ENCODE measurements at regions not wholly inside any gene's neighbourhood (a gene's known extent, or its start where the extent isn't known, plus 50 kb on each side); places are given as distances from the start of the nearest gene placed in this dataset.

GRCh38 chr6:11633741-11634509, 96.4 kb downstream of the TMEM170B start:
- no peak overlapping the region for H3K4ac ChIP-seq (replicated peaks; ENCODE audit: insufficient read length, low read depth, low read length)
- no peak overlapping the region for H3K23ac ChIP-seq (ENCODE audit: insufficient read length)
- no peak overlapping the region for H2BK20ac ChIP-seq (ENCODE audit: low read length)
- no peak overlapping the region for H4K8ac ChIP-seq (ENCODE audit: extremely low read depth, insufficient read depth, low read length)
- no peak overlapping the region for H3K56ac ChIP-seq (replicated peaks; ENCODE audit: insufficient read length, low read depth, low read length)
- no peak overlapping the region for H2BK15ac ChIP-seq (ENCODE audit: low read length)
- H3K23me2 ChIP-seq (ENCODE audit: low read depth, low read length): no peaks in the 10 kb centered on the region
- no peak overlapping the region for H2AK5ac ChIP-seq (ENCODE audit: low read depth, low read length)
- H3K9me3 ChIP-seq (ENCODE audit: insufficient read depth in 2 of 2, low read depth in 1 of 2, low read length in 1 of 2): no peaks in the 10 kb centered on the region
- no peak for FAIRE-seq
- H3K79me2 ChIP-seq (ENCODE audit: control insufficient read depth in 1 of 2, insufficient read depth in 2 of 2, low read length in 2 of 2): no peaks in the 10 kb centered on the region
- H3K27ac ChIP-seq (ENCODE audit: low read depth, low read length): no peak overlapping the region
- H3K4me2 ChIP-seq (ENCODE audit: insufficient read depth in 1 of 2, low read depth in 2 of 2, low read length in 2 of 2): no peak overlapping the region
- WGBS, 2 experiments (ENCODE audit: extremely low coverage in 1 of 2, insufficient coverage in 1 of 2, insufficient read length in 1 of 2, insufficient replicate concordance in 2 of 2, low coverage in 1 of 2, low lambda C conversion rate in 2 of 2, missing lambda C conversion rate in 1 of 2): 77% methylated on average over 11 of the region's 11 CpGs; no CpG with 5 or more reads in 1 of the 2 experiments
- ChIA-PET CTCF (ENCODE audit: partially characterized antibody) (interaction anchor here (0.6 to 1.8 kb wide), 5 partner anchors 22 to 653 kb away, joined by 3 to 4 read pairs (median 4); no protein-coding TSS in a partner anchor), POLR2A (ENCODE audit: partially characterized antibody) (no interaction called here)
- no peak overlapping the region for H4K5ac ChIP-seq (ENCODE audit: insufficient read length, low read depth, low read length)
- H2BK12ac ChIP-seq (ENCODE audit: low read depth, low read length): peak overlapping the region; percentile 87; the same call in 1 of the 2 replicates
- H4K20me1 ChIP-seq (replicated peaks in 1 of 2; ENCODE audit: control insufficient read depth in 1 of 2, insufficient read depth in 2 of 2, low read length in 2 of 2): no peaks in the 10 kb centered on the region
- no peak overlapping the region for H3K14ac ChIP-seq (ENCODE audit: insufficient read length)
- TF ChIP-seq KDM5A (IDR thresholded peaks at IDR 0.05; ENCODE audit: low read length): no peak
- TF ChIP-seq EGR1 (IDR thresholded peaks at IDR 0.05; ENCODE audit: borderline replicate concordance, low read depth, low read length): no peak
- TF ChIP-seq PHF8 (conservative IDR thresholded peaks at IDR 0.05; ENCODE audit: low read depth, low read length): no peak
- no peak for TF ChIP-seq RNF2 (IDR thresholded peaks at IDR 0.05; ENCODE audit: borderline replicate concordance, low read depth, low read length, missing control alignments, poor library complexity, severe bottlenecking)
- no peak for TF ChIP-seq RAD21 (IDR thresholded peaks at IDR 0.05 in 1 of 2, conservative IDR thresholded peaks at IDR 0.05 in 1 of 2; ENCODE audit: low read depth in 2 of 2, low read length in 2 of 2)
- TF ChIP-seq RBBP5 (IDR thresholded peaks at IDR 0.05; ENCODE audit: borderline replicate concordance, low read depth, low read length): no peak
- no peak for TF ChIP-seq RFX5 (IDR thresholded peaks at IDR 0.05; ENCODE audit: borderline replicate concordance, low read depth, low read length)
- TF ChIP-seq TAF7 (optimal IDR thresholded peaks at IDR 0.05; ENCODE audit: borderline replicate concordance, low read depth, low read length): no peak
- no peak for TF ChIP-seq POLR2AphosphoS5 (IDR thresholded peaks at IDR 0.05; ENCODE audit: low read depth, low read length)
- TF ChIP-seq SP2 (IDR thresholded peaks at IDR 0.05; ENCODE audit: low read length): no peak
- no peak for TF ChIP-seq SRF (IDR thresholded peaks at IDR 0.05; ENCODE audit: low read depth, low read length)
- peaks cover 0 to 2% (median 0%) of the 10 kb centered on the region in 4 experiments; a peak in 1 of 7 replicates for H3K4me1 ChIP-seq (replicated peaks in 1 of 4; ENCODE audit: control insufficient read depth in 3 of 4, insufficient read depth in 4 of 4, low read length in 3 of 4)
- no peak overlapping the region for H3K9ac ChIP-seq (replicated peaks in 1 of 4; ENCODE audit: extremely low read depth in 1 of 4, low read depth in 3 of 4, low read length in 3 of 4)
- no peak overlapping the region for H3K18ac ChIP-seq (ENCODE audit: extremely low read depth, low read length)
- no peak overlapping the region for H4K91ac ChIP-seq (replicated peaks; ENCODE audit: insufficient read length, low read length)
- DNase-seq (ENCODE audit: low read depth in 1 of 2, low spot score in 2 of 2): no peak
- no peak overlapping the region for H3K4me3 ChIP-seq (ENCODE audit: extremely low read depth in 1 of 4, insufficient read depth in 2 of 4, low read depth in 3 of 4, low read length in 4 of 4)
- H2AFZ ChIP-seq (ENCODE audit: low read length): no peak overlapping the region
- H2BK5ac ChIP-seq (ENCODE audit: low read depth, low read length): no peak overlapping the region
- no peak overlapping the region for H2BK120ac ChIP-seq (replicated peaks; ENCODE audit: low read depth, low read length)
- H3K27me3 ChIP-seq (replicated peaks in 1 of 4; ENCODE audit: control insufficient read depth in 3 of 4, extremely low read depth in 1 of 4, insufficient read depth in 3 of 4, low read length in 3 of 4): no peaks in the 10 kb centered on the region
- H3K36me3 ChIP-seq (ENCODE audit: control insufficient read depth in 2 of 4, insufficient read depth in 4 of 4, low read length in 3 of 4): no peaks in the 10 kb centered on the region
- no peaks in the 10 kb centered on the region for H3K79me1 ChIP-seq (ENCODE audit: low read depth, low read length)

Data from H1 (cell line).